Smooth muscle cell (in vitro differentiated cells): ENCODE measurements at regions not wholly inside any gene's neighbourhood (a gene's known extent, or its start where the extent isn't known, plus 50 kb on each side); places are given as distances from the start of the nearest gene placed in this dataset.

Experiments
- DNase-seq: peaks from one replicate; lab custom pipeline; 2025; ENCODE audit not compliant: unreplicated experiment; lab: John Stamatoyannopoulos, UW
- H2AFZ ChIP-seq: fragments of 200-600 bp; sonication (generic); 2 replicates; pipeline ENCODE4 v1.6.0; 2016; ENCODE audit warnings: antibody characterized with exemption, low read depth, mild to moderate bottlenecking
- H3F3A ChIP-seq: fragments of 200-600 bp; sonication (generic); 2 replicates; pipeline ENCODE4 v1.6.0; 2017; ENCODE audit warnings: antibody characterized with exemption, low read depth
- H3K27ac ChIP-seq: fragments of 200-600 bp; sonication (generic); 2 replicates; pipeline ENCODE4 v1.5.1; 2016; ENCODE audit warnings: low read depth, mild to moderate bottlenecking
- H3K27me3 ChIP-seq: fragments of 200-600 bp; sonication (generic); 2 replicates; pipeline ENCODE4 v1.6.1; 2016; ENCODE audit warnings: low read depth, mild to moderate bottlenecking
- H3K36me3 ChIP-seq: fragments of 200-600 bp; sonication (generic); 2 replicates; pipeline ENCODE4 v1.5.1; 2016; ENCODE audit warnings: low read depth
- H3K4me1 ChIP-seq: fragments of 200-600 bp; sonication (generic); 2 replicates; pipeline ENCODE4 v1.5.1; 2016; ENCODE audit warnings: low read depth
- H3K4me2 ChIP-seq: fragments of 200-600 bp; sonication (generic); 2 replicates; pipeline ENCODE4 v1.6.0; 2016; ENCODE audit warnings: mild to moderate bottlenecking
- H3K4me3 ChIP-seq: fragments of 200-600 bp; sonication (generic); 2 replicates; pipeline ENCODE4 v1.5.1; 2016; ENCODE audit warnings: mild to moderate bottlenecking
- H3K79me2 ChIP-seq: fragments of 200-600 bp; sonication (generic); 2 replicates; pipeline ENCODE4 v1.6.0; 2016; ENCODE audit warnings: low read depth, mild to moderate bottlenecking
- H3K9ac ChIP-seq: fragments of 200-600 bp; sonication (generic); 2 replicates; pipeline ENCODE4 v1.6.0; 2016; ENCODE audit warnings: low read depth
- H3K9me3 ChIP-seq: fragments of 200-600 bp; sonication (generic); replicated peaks from 2 replicates; pipeline ENCODE4 v1.5.1; 2016; ENCODE audit warnings: low read depth
- H4K20me1 ChIP-seq: fragments of 200-600 bp; sonication (generic); 2 replicates; pipeline ENCODE4 v1.6.0; 2016; ENCODE audit warnings: low read depth
- CTCF ChIP-seq: fragments of 200-600 bp; sonication (generic); IDR thresholded peaks from 2 replicates; pipeline ENCODE4 v1.5.1; 2017; ENCODE audit warnings: borderline replicate concordance, mild to moderate bottlenecking, antibody characterized with exemption; ENCODE audit not compliant: insufficient read depth, poor library complexity, severe bottlenecking
- WGBS: methylation state at CpG from one replicate; pipeline ENCODE4 v1.1.7; 2016; ENCODE audit warnings: low lambda C conversion rate; 5-methylcytosine and 5-hydroxymethylcytosine counted together

GRCh38 chr4:27245216-27245615 lies 384.6 kb downstream of the STIM2 start:
- 33% methylated on average over 1 of the region's 1 CpG for WGBS
- H2AFZ ChIP-seq: no peak overlapping the region
- H3K36me3 ChIP-seq: no peaks in the 10 kb centered on the region
- no peak overlapping the region for H3K4me3 ChIP-seq
- no peaks in the 10 kb centered on the region for H3K27me3 ChIP-seq
- no peaks in the 10 kb centered on the region for H3K4me1 ChIP-seq
- no peaks in the 10 kb centered on the region for H3F3A ChIP-seq
- H3K4me2 ChIP-seq: no peak overlapping the region
- no peaks in the 10 kb centered on the region for H4K20me1 ChIP-seq
- no peaks in the 10 kb centered on the region for H3K9me3 ChIP-seq
- H3K9ac ChIP-seq: no peak overlapping the region
- DNase-seq: no peak
- TF ChIP-seq CTCF: no peak
- no peak overlapping the region for H3K27ac ChIP-seq
- H3K79me2 ChIP-seq: no peaks in the 10 kb centered on the region

- Histone ChIP-seq H3K9ac (no peak overlapping the region), H3K4me2 (no peak overlapping the region), H3K36me3 (no peaks in the 10 kb centered on the region), H4K20me1 (no peaks in the 10 kb centered on the region), H3K9me3 (no peaks in the 10 kb centered on the region), H3K4me3 (no peak overlapping the region), H2AFZ (no peak overlapping the region), H3K4me1 (no peaks in the 10 kb centered on the region), H3K27ac (no peak overlapping the region), H3F3A (no peaks in the 10 kb centered on the region), H3K27me3 (no peaks in the 10 kb centered on the region), H3K79me2 (no peaks in the 10 kb centered on the region)
- DNase-seq: no peak
- no peak for TF ChIP-seq CTCF
- 70% methylated on average over 2 of the region's 2 CpGs for WGBS
Measured at GRCh38 chr4:27248829-27249228, 388.2 kb downstream of the STIM2 start.

GRCh38 chr4:27251771-27252170 lies 391.1 kb downstream of the STIM2 start:
- Histone ChIP-seq H3F3A (no peaks in the 10 kb centered on the region), H3K79me2 (no peaks in the 10 kb centered on the region), H3K27ac (no peak overlapping the region), H3K9ac (no peak overlapping the region), H3K27me3 (no peaks in the 10 kb centered on the region), H3K36me3 (no peaks in the 10 kb centered on the region), H3K4me3 (no peak overlapping the region), H2AFZ (no peak overlapping the region), H3K9me3 (no peaks in the 10 kb centered on the region), H3K4me2 (no peak overlapping the region), H3K4me1 (no peaks in the 10 kb centered on the region), H4K20me1 (no peaks in the 10 kb centered on the region)
- no peak for DNase-seq
- 93% methylated on average over 2 of the region's 2 CpGs for WGBS
- no peak for TF ChIP-seq CTCF

GRCh38 chr4:27267339-27267969 lies 406.8 kb downstream of the STIM2 start:
- H3K4me3 ChIP-seq: no peak overlapping the region
- DNase-seq: no peak
- H3K9me3 ChIP-seq: no peaks in the 10 kb centered on the region
- no peak overlapping the region for H2AFZ ChIP-seq
- H3K9ac ChIP-seq: no peak overlapping the region
- no peaks in the 10 kb centered on the region for H3K36me3 ChIP-seq
- WGBS: 54% methylated on average over 7 of the region's 7 CpGs
- TF ChIP-seq CTCF: no peak
- H3K4me1 ChIP-seq: peaks cover 10% of the 10 kb centered on the region
- peaks cover 4% of the 10 kb centered on the region for H3K27me3 ChIP-seq
- H3F3A ChIP-seq: no peaks in the 10 kb centered on the region
- H3K4me2 ChIP-seq: peak overlapping the region; percentile 34
- no peaks in the 10 kb centered on the region for H3K79me2 ChIP-seq
- no peak overlapping the region for H3K27ac ChIP-seq
- H4K20me1 ChIP-seq: no peaks in the 10 kb centered on the region
